SK-N-SH (cell line): ENCODE measurements at regions not wholly inside any gene's neighbourhood (a gene's known extent, or its start where the extent isn't known, plus 50 kb on each side); places are given as distances from the start of the nearest gene placed in this dataset.

ENCODE experiments used
- CHD2 ChIP-seq: fragments of 150-350 bp; IDR thresholded peaks from 2 replicates; pipeline ENCODE4 v1.6.1; 2018; ENCODE audit warnings: low read length; ENCODE audit not compliant: partially characterized antibody
- EP300 ChIP-seq, 2 experiments: IDR thresholded peaks; 2 replicates each; pipeline versions ENCODE4 v1.4.0 to v1.6.1; 2012; ENCODE audit warnings: borderline replicate concordance in 1 of 2, low read depth in 1 of 2, low read length in 1 of 2
- JUND ChIP-seq: IDR thresholded peaks from 2 replicates; pipeline ENCODE4 v1.4.0; 2012
- NRF1 ChIP-seq: IDR thresholded peaks from 2 replicates; pipeline ENCODE4 v1.6.1; 2012; ENCODE audit warnings: low read depth, mild to moderate bottlenecking, low read length
- POLR2AphosphoS5 ChIP-seq: IDR thresholded peaks from 2 replicates; pipeline ENCODE4 v1.6.1; 2012; ENCODE audit warnings: low read depth, low read length
- RAD21 ChIP-seq: IDR thresholded peaks from 2 replicates; pipeline ENCODE4 v1.6.1; 2012; ENCODE audit warnings: mild to moderate bottlenecking, low read length
- SIN3A ChIP-seq: IDR thresholded peaks from 2 replicates; pipeline ENCODE4 v1.6.1; 2012; ENCODE audit warnings: low read depth, mild to moderate bottlenecking, low read length, moderate library complexity, borderline replicate concordance
- TEAD4 ChIP-seq: IDR thresholded peaks from 2 replicates; pipeline ENCODE4 v1.4.0; 2012; ENCODE audit warnings: mild to moderate bottlenecking, borderline replicate concordance; ENCODE audit not compliant: insufficient read depth
- YY1 ChIP-seq: IDR thresholded peaks from 2 replicates; pipeline ENCODE4 v1.4.0; 2012; ENCODE audit warnings: low read depth, mild to moderate bottlenecking
- TF ChIP-seq, protein P1 (sequence below): fragments of 200-600 bp; sonication (generic); IDR thresholded peaks from 2 replicates; pipeline ENCODE4 v1.6.1; 2017; ENCODE audit warnings: antibody characterized with exemption, mild to moderate bottlenecking, moderate library complexity
- TF ChIP-seq, protein P2 (sequence below): fragments of 150-350 bp; IDR thresholded peaks from 2 replicates; pipeline ENCODE4 v1.6.1; 2016; ENCODE audit warnings: mild to moderate bottlenecking, low read depth, low read length

DNA sequence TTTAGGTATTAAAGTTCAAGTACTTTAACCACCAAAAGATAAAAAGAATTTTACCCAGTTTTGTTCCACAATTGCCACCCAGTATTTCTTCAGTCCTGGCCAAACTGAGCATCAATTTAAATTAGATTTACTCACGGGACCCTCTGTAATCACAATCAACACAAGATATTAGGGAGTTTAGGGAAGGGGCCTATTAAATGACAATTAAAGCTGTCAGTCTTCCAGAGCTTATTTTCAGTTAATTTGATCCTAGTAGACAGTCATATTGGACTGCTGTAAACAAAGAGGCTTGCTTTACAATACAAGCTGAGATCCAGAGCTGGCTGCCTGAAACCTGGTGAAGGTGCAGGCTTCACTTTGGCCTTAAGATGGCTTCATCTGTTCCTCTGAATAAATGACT is 321.2 kb upstream of the NBEA start:
- TF ChIP-seq, protein P1, sequence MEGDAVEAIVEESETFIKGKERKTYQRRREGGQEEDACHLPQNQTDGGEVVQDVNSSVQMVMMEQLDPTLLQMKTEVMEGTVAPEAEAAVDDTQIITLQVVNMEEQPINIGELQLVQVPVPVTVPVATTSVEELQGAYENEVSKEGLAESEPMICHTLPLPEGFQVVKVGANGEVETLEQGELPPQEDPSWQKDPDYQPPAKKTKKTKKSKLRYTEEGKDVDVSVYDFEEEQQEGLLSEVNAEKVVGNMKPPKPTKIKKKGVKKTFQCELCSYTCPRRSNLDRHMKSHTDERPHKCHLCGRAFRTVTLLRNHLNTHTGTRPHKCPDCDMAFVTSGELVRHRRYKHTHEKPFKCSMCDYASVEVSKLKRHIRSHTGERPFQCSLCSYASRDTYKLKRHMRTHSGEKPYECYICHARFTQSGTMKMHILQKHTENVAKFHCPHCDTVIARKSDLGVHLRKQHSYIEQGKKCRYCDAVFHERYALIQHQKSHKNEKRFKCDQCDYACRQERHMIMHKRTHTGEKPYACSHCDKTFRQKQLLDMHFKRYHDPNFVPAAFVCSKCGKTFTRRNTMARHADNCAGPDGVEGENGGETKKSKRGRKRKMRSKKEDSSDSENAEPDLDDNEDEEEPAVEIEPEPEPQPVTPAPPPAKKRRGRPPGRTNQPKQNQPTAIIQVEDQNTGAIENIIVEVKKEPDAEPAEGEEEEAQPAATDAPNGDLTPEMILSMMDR: no peak
- TF ChIP-seq, protein P2, sequence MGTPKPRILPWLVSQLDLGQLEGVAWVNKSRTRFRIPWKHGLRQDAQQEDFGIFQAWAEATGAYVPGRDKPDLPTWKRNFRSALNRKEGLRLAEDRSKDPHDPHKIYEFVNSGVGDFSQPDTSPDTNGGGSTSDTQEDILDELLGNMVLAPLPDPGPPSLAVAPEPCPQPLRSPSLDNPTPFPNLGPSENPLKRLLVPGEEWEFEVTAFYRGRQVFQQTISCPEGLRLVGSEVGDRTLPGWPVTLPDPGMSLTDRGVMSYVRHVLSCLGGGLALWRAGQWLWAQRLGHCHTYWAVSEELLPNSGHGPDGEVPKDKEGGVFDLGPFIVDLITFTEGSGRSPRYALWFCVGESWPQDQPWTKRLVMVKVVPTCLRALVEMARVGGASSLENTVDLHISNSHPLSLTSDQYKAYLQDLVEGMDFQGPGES: no peak
- no peak for TF ChIP-seq NRF1
- no peak for TF ChIP-seq RAD21
- no peak for TF ChIP-seq SIN3A
- TF ChIP-seq EP300 (IDR thresholded peaks at IDR 0.05; ENCODE audit: borderline replicate concordance in 1 of 2, low read depth in 1 of 2, low read length in 1 of 2): no peak
- no peak for TF ChIP-seq POLR2AphosphoS5
- TF ChIP-seq TEAD4: no peak
- TF ChIP-seq CHD2: no peak
- no peak for TF ChIP-seq YY1
- no peak for TF ChIP-seq JUND
